H1 (cell line): ENCODE measurements at regions not wholly inside any gene's neighbourhood (a gene's known extent, or its start where the extent isn't known, plus 50 kb on each side); places are given as distances from the start of the nearest gene placed in this dataset.

Experiments
- TF ChIP-seq, protein P1 (sequence below): IDR thresholded peaks from 2 replicates; pipeline ENCODE4 v1.6.1; 2012; ENCODE audit warnings: low read length, inconsistent platforms

DNA sequence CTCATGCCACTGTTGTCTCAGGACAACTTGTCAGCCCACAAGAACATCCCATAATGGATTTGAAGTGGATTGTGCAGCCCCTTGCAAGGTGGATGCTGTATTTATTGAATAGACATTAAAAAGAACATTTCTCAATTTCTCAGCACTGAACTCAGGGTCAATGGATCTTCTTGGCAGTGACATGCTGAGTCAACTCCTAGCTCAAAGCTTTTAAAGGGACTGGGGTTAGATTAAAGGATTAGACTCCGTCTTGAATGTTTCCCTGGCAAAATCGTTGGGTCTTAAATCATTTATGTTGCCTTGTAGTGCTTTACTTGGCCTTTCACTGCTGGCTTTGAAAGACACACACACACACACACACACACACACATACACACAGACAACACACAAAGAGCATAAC, 221.6 kb upstream of the PBX1 start (continued):
- TF ChIP-seq, protein P1, sequence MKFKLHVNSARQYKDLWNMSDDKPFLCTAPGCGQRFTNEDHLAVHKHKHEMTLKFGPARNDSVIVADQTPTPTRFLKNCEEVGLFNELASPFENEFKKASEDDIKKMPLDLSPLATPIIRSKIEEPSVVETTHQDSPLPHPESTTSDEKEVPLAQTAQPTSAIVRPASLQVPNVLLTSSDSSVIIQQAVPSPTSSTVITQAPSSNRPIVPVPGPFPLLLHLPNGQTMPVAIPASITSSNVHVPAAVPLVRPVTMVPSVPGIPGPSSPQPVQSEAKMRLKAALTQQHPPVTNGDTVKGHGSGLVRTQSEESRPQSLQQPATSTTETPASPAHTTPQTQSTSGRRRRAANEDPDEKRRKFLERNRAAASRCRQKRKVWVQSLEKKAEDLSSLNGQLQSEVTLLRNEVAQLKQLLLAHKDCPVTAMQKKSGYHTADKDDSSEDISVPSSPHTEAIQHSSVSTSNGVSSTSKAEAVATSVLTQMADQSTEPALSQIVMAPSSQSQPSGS: no peak
